Mononuclear cell (primary cell): ENCODE measurements at regions not wholly inside any gene's neighbourhood (a gene's known extent, or its start where the extent isn't known, plus 50 kb on each side); places are given as distances from the start of the nearest gene placed in this dataset.

Experiments
- H3K27me3 ChIP-seq: 2 replicates; pipeline ENCODE4 v1.6.0; 2011; ENCODE audit warnings: low read length, control low read depth; ENCODE audit not compliant: insufficient read depth
- H3K4me1 ChIP-seq: 2 replicates; pipeline ENCODE4 v1.5.1; 2011; ENCODE audit warnings: mild to moderate bottlenecking, low read length, control low read depth; ENCODE audit not compliant: insufficient read depth
- H3K4me3 ChIP-seq: 2 replicates; pipeline ENCODE4 v1.5.1; 2011; ENCODE audit warnings: mild to moderate bottlenecking, low read length, moderate library complexity
- H3K9me3 ChIP-seq: 2 replicates; pipeline ENCODE4 v1.5.1; 2011; ENCODE audit warnings: low read depth, mild to moderate bottlenecking, control low read depth, low read length

- H3K27me3 ChIP-seq, result peaks cover 4% of the 10 kb centered on the region
- H3K9me3 ChIP-seq, result no peaks in the 10 kb centered on the region
- H3K4me3 ChIP-seq, result no peak overlapping the region
- H3K4me1 ChIP-seq, result no peaks in the 10 kb centered on the region
These were observed 316.4 kb downstream of the DSEL start for GRCh38 chr18:67199993-67200617.

GRCh38 chr18:67194886-67195285 lies 321.6 kb downstream of the DSEL start:
- H3K4me1 ChIP-seq, result no peaks in the 10 kb centered on the region
- peaks cover 4% of the 10 kb centered on the region for H3K27me3 ChIP-seq
- no peak overlapping the region for H3K4me3 ChIP-seq
- no peaks in the 10 kb centered on the region for H3K9me3 ChIP-seq

- H3K27me3 ChIP-seq, result no peaks in the 10 kb centered on the region
- no peak overlapping the region for H3K4me3 ChIP-seq
- H3K9me3 ChIP-seq, result no peaks in the 10 kb centered on the region
- no peaks in the 10 kb centered on the region for H3K4me1 ChIP-seq
These were observed 324.0 kb downstream of the DSEL start for GRCh38 chr18:67192535-67192934.

DNA sequence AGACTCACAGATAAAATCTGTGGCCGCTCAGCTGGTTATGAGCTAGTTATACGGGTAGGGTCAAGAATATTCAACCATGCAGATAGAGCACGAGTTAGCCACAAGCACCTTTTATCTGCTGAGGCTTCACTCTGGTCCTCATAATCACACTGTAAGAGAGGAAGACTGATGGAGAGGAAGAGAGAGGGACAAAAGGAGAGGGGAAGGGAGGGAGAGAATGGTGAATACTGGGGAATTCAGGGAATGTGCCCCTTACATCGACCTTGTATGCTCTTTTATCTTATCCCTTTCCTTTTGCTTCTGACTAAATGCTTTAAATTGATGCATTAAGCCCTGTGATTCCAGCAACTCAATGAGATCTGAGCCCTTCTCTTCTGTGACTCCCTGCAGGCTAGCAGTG lies 333.1 kb downstream of the DSEL start:
- no peaks in the 10 kb centered on the region for H3K27me3 ChIP-seq
- H3K4me1 ChIP-seq, result no peaks in the 10 kb centered on the region
- no peaks in the 10 kb centered on the region for H3K9me3 ChIP-seq
- no peak overlapping the region for H3K4me3 ChIP-seq

- no peaks in the 10 kb centered on the region for H3K27me3 ChIP-seq
- no peaks in the 10 kb centered on the region for H3K4me1 ChIP-seq
- no peaks in the 10 kb centered on the region for H3K9me3 ChIP-seq
These were observed 336.8 kb downstream of the DSEL start for GRCh38 chr18:67179726-67180125.

GRCh38 chr18:67159662-67160061 lies 356.9 kb downstream of the DSEL start:
- no peaks in the 10 kb centered on the region for H3K4me1 ChIP-seq
- no peak overlapping the region for H3K4me3 ChIP-seq
- no peaks in the 10 kb centered on the region for H3K27me3 ChIP-seq
- H3K9me3 ChIP-seq, result no peaks in the 10 kb centered on the region

More at GRCh38 chr18:67179726-67180125, 336.8 kb downstream of the DSEL start:
- H3K4me3 ChIP-seq, result no peak overlapping the region

- Histone ChIP-seq H3K27me3 (no peaks in the 10 kb centered on the region), H3K9me3 (no peaks in the 10 kb centered on the region), H3K4me3 (no peak overlapping the region), H3K4me1 (no peaks in the 10 kb centered on the region)
These were observed 361.5 kb downstream of the DSEL start for GRCh38 chr18:67154979-67155378.

- Histone ChIP-seq H3K4me1 (no peaks in the 10 kb centered on the region), H3K4me3 (no peak overlapping the region)
These were observed 365.2 kb downstream of the DSEL start for GRCh38 chr18:67151366-67151765.

GRCh38 chr18:67145586-67146292 lies 370.8 kb downstream of the DSEL start:
- H3K9me3 ChIP-seq, result no peaks in the 10 kb centered on the region
- H3K4me3 ChIP-seq, result no peak overlapping the region
- H3K4me1 ChIP-seq, result no peaks in the 10 kb centered on the region
- no peaks in the 10 kb centered on the region for H3K27me3 ChIP-seq

More at GRCh38 chr18:67151366-67151765, 365.2 kb downstream of the DSEL start:
- H3K9me3 ChIP-seq, result no peaks in the 10 kb centered on the region
- no peaks in the 10 kb centered on the region for H3K27me3 ChIP-seq

DNA sequence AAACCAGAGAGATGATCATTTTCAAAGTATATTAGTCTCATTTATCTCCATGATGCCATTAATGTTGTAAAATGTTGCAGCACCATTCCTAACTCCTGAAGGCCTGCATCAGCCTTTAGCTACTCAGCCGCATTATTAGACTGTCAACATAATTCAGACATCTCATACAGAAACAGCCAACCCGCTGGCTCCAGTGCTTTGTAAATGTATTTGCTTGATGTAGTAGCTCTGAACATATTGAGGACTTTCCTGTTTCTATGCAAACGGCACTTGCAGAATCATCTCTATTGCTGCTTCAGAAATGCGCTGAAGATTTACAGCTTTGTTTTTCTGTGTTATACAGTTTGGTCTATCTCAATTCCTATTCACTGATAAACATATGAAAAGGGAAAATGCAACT lies 372.2 kb downstream of the DSEL start:
- Histone ChIP-seq H3K4me1 (no peaks in the 10 kb centered on the region), H3K4me3 (no peak overlapping the region), H3K27me3 (no peaks in the 10 kb centered on the region), H3K9me3 (no peaks in the 10 kb centered on the region)

DNA sequence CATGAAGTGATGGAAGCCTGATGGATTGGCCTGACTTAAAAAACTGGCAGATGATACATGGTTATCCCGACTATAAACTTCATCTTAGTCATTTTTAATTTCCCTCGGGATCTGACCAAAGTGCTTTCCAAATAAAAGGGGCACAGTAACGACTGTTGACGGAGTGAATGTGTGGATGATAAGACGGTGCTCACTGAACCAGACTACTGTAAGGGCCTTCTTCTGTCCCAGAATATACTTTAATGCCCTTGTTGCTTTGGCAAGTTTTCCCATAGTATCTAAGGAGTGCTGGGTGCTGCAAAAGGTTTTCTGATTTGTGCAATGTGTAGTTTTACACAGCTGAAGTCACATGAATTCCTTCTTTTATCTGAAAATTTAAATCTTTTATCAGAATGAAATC lies 373.5 kb downstream of the DSEL start:
- no peaks in the 10 kb centered on the region for H3K9me3 ChIP-seq
- no peaks in the 10 kb centered on the region for H3K4me1 ChIP-seq
- H3K27me3 ChIP-seq, result no peaks in the 10 kb centered on the region
- H3K4me3 ChIP-seq, result no peak overlapping the region

GRCh38 chr18:67142604-67143003 lies 373.9 kb downstream of the DSEL start:
- Histone ChIP-seq H3K4me1 (no peaks in the 10 kb centered on the region), H3K27me3 (no peaks in the 10 kb centered on the region), H3K4me3 (no peak overlapping the region), H3K9me3 (no peaks in the 10 kb centered on the region)

DNA sequence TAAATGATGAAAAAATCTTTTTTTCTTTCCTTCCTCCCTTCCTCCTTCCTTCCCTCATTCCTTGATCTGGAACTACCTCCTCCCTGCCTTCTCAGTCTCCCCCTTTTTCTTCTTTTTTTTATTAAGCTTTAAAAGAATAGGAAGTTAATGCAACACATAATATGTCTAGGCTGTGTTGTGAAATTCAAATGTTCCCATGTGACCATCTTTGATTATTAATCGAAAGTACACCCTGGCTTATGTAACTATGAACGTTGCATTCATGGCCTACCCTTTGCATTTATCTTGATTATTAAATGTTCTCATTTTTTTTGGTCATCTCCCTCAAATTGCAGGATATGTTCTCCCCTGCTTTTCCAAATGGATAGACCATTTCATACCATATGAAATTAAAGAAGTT lies 376.0 kb downstream of the DSEL start:
- Histone ChIP-seq H3K9me3 (no peaks in the 10 kb centered on the region), H3K4me1 (no peaks in the 10 kb centered on the region), H3K4me3 (no peak overlapping the region), H3K27me3 (no peaks in the 10 kb centered on the region)

DNA sequence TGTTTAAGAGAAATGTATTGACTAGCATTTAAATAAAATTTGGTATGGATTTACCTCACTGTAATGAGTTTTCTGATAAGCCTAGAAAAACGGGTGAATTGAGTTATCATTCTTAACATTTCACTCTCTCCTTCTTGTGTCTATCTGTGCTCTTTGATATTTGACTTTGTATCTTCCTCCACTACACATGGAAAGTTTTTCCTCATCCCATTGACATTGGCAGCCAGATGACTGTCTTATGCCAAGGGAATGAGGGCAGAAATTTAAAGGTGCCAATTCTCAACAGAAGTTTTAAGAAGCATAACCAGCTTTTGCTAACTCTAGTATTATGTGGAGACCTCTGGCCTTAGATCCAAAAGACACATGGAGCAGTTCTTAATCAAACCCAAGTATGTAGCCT lies 376.6 kb downstream of the DSEL start:
- Histone ChIP-seq H3K27me3 (no peaks in the 10 kb centered on the region), H3K4me3 (no peak overlapping the region), H3K4me1 (no peaks in the 10 kb centered on the region), H3K9me3 (no peaks in the 10 kb centered on the region)

DNA sequence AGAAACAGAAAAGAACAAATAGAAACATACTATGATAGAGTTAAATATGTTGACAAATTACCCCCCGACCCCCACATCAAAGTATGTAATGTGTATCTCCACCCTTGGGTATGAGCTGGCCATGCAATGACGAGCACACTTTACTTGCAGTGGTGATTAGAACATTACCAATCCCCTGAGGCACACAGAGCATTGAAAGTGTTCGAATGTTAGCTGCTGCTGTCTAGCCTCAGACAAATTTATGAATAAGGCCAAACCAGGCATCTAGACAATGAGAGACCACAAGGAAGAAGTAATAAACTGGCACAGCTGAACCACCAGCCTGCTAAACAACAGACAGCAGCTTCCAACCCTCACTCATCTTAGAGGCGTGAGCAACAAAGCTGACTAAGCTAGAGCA lies 380.5 kb downstream of the DSEL start:
- Histone ChIP-seq H3K9me3 (no peaks in the 10 kb centered on the region), H3K27me3 (no peaks in the 10 kb centered on the region), H3K4me3 (no peak overlapping the region), H3K4me1 (no peaks in the 10 kb centered on the region)

DNA sequence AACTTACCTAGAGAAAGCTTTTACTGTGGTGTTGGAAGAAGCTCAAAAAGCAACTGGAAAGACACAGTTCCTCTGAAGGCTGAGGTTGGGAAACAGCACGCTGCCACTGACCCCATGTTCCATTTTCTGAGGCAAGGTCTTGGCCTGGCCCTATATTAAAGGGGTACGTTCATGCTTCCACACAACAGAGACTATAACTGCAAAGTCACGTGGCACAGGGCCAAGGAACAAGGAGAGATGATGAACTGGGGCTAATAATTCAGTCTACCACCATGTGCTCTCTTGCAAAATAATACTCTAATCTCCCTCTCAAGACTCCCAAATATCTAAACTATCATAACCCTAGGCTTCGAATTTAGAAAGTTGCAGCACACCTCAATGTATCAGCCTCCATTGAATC lies 381.6 kb downstream of the DSEL start:
- no peaks in the 10 kb centered on the region for H3K27me3 ChIP-seq
- H3K9me3 ChIP-seq, result no peaks in the 10 kb centered on the region
- no peak overlapping the region for H3K4me3 ChIP-seq
- no peaks in the 10 kb centered on the region for H3K4me1 ChIP-seq
